ENCODE measurements at regions not wholly inside any gene's neighbourhood (a gene's known extent, or its start where the extent isn't known, plus 50 kb on each side); places are given as distances from the start of the nearest gene placed in this dataset.

DNA sequence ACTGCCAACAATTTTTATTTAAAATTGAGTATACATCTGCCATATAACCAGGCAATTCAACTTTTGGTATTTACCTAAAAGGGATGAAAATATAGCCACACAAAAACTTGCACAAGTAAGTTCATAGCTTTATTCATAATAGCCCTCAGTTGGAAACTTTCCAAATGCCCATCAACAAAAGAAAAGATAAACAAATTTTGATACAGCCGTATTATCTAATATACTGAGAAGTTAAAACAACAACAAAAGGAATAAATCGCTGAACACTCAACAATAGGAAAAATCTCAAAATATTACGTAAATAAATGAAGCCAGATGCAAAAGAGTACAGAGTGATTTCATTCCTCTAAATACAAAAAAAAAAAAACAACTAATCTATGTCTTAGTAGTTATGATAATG lies 399.2 kb upstream of the SEMA3D start:
- TF ChIP-seq POLR2A (IDR thresholded peaks at IDR 0.05) (no peak), EP300 (IDR thresholded peaks at IDR 0.05) (no peak), POLR2AphosphoS5 (IDR thresholded peaks at IDR 0.05) (no peak)
- TF ChIP-seq, protein P1, sequence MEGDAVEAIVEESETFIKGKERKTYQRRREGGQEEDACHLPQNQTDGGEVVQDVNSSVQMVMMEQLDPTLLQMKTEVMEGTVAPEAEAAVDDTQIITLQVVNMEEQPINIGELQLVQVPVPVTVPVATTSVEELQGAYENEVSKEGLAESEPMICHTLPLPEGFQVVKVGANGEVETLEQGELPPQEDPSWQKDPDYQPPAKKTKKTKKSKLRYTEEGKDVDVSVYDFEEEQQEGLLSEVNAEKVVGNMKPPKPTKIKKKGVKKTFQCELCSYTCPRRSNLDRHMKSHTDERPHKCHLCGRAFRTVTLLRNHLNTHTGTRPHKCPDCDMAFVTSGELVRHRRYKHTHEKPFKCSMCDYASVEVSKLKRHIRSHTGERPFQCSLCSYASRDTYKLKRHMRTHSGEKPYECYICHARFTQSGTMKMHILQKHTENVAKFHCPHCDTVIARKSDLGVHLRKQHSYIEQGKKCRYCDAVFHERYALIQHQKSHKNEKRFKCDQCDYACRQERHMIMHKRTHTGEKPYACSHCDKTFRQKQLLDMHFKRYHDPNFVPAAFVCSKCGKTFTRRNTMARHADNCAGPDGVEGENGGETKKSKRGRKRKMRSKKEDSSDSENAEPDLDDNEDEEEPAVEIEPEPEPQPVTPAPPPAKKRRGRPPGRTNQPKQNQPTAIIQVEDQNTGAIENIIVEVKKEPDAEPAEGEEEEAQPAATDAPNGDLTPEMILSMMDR (IDR thresholded peaks at IDR 0.05) = no peak
- H3K4me3 ChIP-seq = no peak overlapping the region
- intact Hi-C loops (cut with DNase I; ENCODE audit: low total_unique reads) = no loop called here
- no peaks in the 10 kb centered on the region for H3K9me3 ChIP-seq
- H3K27me3 ChIP-seq = no peaks in the 10 kb centered on the region
- H3K27ac ChIP-seq = no peak overlapping the region
- DNase-seq = no peak
- no peaks in the 10 kb centered on the region for H3K36me3 ChIP-seq
- no peaks in the 10 kb centered on the region for H3K4me1 ChIP-seq
- 41 to 73% (median 49%) methylated on average over 3 of the region's 3 CpGs for WGBS, 5 donors

DNA sequence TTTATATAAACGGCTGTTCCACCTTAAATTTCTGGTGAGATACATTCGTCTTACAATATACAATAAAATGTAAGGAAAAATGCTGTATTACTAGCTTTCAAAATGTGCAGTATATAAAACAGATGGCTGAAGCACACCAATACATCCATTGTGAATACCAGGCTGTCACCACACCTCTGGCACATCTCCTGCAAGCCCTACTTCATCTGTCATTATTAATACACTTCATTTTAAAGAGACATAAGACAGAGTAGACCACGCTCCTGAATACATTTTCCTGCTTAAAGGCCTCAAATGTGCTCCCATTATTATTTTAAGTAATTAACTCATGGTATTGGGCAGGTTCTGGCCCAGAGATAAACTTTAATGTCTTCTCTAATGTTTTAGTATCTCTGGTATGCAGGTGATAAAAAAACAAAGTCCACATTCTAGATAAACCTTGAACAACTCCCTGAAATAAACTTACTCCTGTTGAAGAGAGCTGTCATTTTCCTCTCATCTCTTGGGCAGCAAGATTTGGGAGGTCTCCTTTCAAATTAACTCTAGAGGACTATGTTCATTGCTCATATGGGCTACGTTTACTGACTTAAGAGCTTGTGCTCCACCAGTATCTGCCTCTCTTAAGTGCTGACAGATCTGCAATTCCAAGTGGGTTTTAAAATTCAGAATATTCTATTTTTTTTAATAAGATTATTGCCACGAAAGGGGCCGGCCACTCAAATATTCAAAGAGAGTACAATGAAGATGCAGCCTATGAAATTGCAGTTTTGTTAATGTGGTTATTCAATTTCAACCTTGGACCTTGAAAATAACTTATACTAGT lies 396.5 kb upstream of the SEMA3D start:
- intact Hi-C loops (cut with DNase I; ENCODE audit: low total_unique reads) = no loop called here
- no peak overlapping the region for H3K27ac ChIP-seq
- no peaks in the 10 kb centered on the region for H3K27me3 ChIP-seq
- no peak for DNase-seq
- H3K9me3 ChIP-seq = no peaks in the 10 kb centered on the region
- no peaks in the 10 kb centered on the region for H3K4me1 ChIP-seq
- TF ChIP-seq POLR2AphosphoS5 (IDR thresholded peaks at IDR 0.05) = no peak
- TF ChIP-seq EP300 (IDR thresholded peaks at IDR 0.05) = no peak
- TF ChIP-seq, protein P1 (IDR thresholded peaks at IDR 0.05) = no peak
- no peak for TF ChIP-seq POLR2A (IDR thresholded peaks at IDR 0.05)
- no peaks in the 10 kb centered on the region for H3K36me3 ChIP-seq
- no peak overlapping the region for H3K4me3 ChIP-seq
- WGBS, 5 donors = 83 to 91% (median 89%) methylated on average over 6 of the region's 6 CpGs

DNA sequence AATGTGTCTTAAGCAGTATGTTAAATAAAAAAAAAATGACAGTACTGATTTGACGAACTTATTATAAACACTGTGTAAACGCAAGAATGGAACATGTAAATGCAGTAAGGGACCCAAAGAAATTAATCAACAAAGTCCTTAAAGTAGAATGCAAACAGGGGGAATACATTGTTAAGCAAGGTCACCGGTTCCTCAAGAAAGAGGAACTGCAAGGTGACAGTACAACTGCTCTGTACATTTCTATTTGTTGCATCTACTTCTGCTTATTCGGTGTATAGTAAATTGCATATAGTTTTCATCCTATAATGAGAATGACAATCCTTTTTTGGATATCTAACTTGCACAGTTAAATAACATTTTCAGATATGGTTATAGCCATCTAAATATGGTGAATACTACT lies 387.0 kb upstream of the SEMA3D start:
- Histone ChIP-seq H3K27me3 (no peaks in the 10 kb centered on the region), H3K9me3 (no peaks in the 10 kb centered on the region), H3K27ac (no peak overlapping the region), H3K36me3 (no peaks in the 10 kb centered on the region), H3K4me3 (no peak overlapping the region), H3K4me1 (no peaks in the 10 kb centered on the region)
- TF ChIP-seq POLR2AphosphoS5 (IDR thresholded peaks at IDR 0.05) (no peak), POLR2A (IDR thresholded peaks at IDR 0.05) (no peak), EP300 (IDR thresholded peaks at IDR 0.05) (no peak)
- TF ChIP-seq, protein P1 (IDR thresholded peaks at IDR 0.05) = no peak
- intact Hi-C loops (cut with DNase I; ENCODE audit: low total_unique reads) = no loop called here
- DNase-seq = no peak
- WGBS, 5 donors = 60 to 80% (median 76%) methylated on average over 4 of the region's 4 CpGs

DNA sequence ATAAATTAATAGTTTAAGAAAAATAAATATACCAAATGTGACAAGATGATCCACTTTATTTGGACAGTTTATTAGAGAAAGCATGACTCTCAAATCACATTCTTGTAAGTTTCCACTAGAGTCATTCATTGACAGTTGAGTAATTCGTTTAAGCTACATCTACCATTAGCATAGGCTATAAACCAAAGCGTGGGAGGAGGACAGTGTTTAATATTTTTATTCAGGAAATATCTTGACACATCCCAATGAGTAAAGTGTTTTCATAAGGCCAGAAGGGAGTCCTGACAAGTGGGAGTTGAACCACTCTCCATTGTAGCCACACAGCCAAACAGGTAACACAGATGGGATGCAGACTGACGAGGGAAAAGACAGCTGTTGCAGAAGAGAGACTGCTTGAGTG lies 386.5 kb upstream of the SEMA3D start:
- TF ChIP-seq, protein P1 (IDR thresholded peaks at IDR 0.05) = no peak
- TF ChIP-seq EP300 (IDR thresholded peaks at IDR 0.05) (no peak), POLR2A (IDR thresholded peaks at IDR 0.05) (no peak), POLR2AphosphoS5 (IDR thresholded peaks at IDR 0.05) (no peak)
- no peaks in the 10 kb centered on the region for H3K36me3 ChIP-seq
- H3K27ac ChIP-seq = no peak overlapping the region
- H3K4me1 ChIP-seq = no peaks in the 10 kb centered on the region
- WGBS, 5 donors = 74 to 83% (median 80%) methylated on average over 3 of the region's 3 CpGs
- H3K27me3 ChIP-seq = no peaks in the 10 kb centered on the region
- no peaks in the 10 kb centered on the region for H3K9me3 ChIP-seq
- intact Hi-C loops (cut with DNase I; ENCODE audit: low total_unique reads) = no loop called here
- DNase-seq = no peak
- H3K4me3 ChIP-seq = no peak overlapping the region
